ENCODE measurements at regions not wholly inside any gene's neighbourhood (a gene's known extent, or its start where the extent isn't known, plus 50 kb on each side); places are given as distances from the start of the nearest gene placed in this dataset.

- no peak for TF ChIP-seq CTCF (IDR thresholded peaks at IDR 0.05)
- no peak for TF ChIP-seq POLR2A (IDR thresholded peaks at IDR 0.05)
Measured at GRCh38 chr16:55010492-55011160, 80.0 kb downstream of the IRX5 start.

Measured in Peyer's patch (tissue), 4 donors.